Ovary (tissue), 7 donors: ENCODE measurements at regions not wholly inside any gene's neighbourhood (a gene's known extent, or its start where the extent isn't known, plus 50 kb on each side); places are given as distances from the start of the nearest gene placed in this dataset.

Experiments
- DNase-seq, 5 donors: peaks; one replicate each; pipeline ENCODE4 v3.0.0-alpha.2; 2019 to 2020
- H3K27ac ChIP-seq, 2 donors: fragments of 200-600 bp; one replicate each; pipeline versions ENCODE4 v1.5.1 to v1.8.0; 2019 to 2022
- H3K27me3 ChIP-seq: fragments of 200-600 bp; one replicate; pipeline ENCODE4 v1.8.0; 2022
- H3K36me3 ChIP-seq: fragments of 200-600 bp; sonication (generic); one replicate; pipeline ENCODE4 v1.5.1; 2019
- H3K4me1 ChIP-seq: one replicate; pipeline ENCODE4 v1.8.1; 2013; ENCODE audit warnings: mild to moderate bottlenecking, moderate library complexity; ENCODE audit not compliant: insufficient read depth
- H3K4me3 ChIP-seq: fragments of 200-600 bp; sonication (generic); one replicate; pipeline ENCODE4 v1.5.1; 2017
- H3K9me3 ChIP-seq, 2 donors: fragments of 200-600 bp in 1 of 2; sonication (generic) in 1 of 2; one replicate each; pipeline versions ENCODE4 v1.5.1 to v1.8.1; 2013 to 2019; ENCODE audit warnings: mild to moderate bottlenecking in 1 of 2, moderate library complexity in 1 of 2
- EP300 ChIP-seq: sonication (generic); formaldehyde crosslinking; IDR thresholded peaks from one replicate; pipeline ENCODE4 v1.6.1; 2017; ENCODE audit warnings: antibody characterized with exemption
- POLR2A ChIP-seq: fragments of 450-650 bp; IDR thresholded peaks from one replicate; pipeline ENCODE4 v1.6.1; 2017; ENCODE audit warnings: antibody characterized with exemption, mild to moderate bottlenecking, moderate library complexity
- WGBS, 3 donors: extraction: QIAGEN DNeasy Blood & Tissue Kit in 1 of 3; methylation state at CpG; one replicate each; pipeline versions ENCODE4 v1.1.5 to v1.1.7; 2013 to 2017; 5-methylcytosine and 5-hydroxymethylcytosine counted together
- intact Hi-C, 4 donors: fragments of 100-400 bp; cut with DNase I; formaldehyde crosslinking; loops; one replicate each; pipeline versions ENCODE4 v1.11.0 to v1.15.1; 2022 to 2023
- TF ChIP-seq, protein P1 (sequence below), 3 donors: fragments of 450-650 bp in 2 of 3; fragments of 200-600 bp in 1 of 3; IDR thresholded peaks; one replicate each; pipeline versions ENCODE4 v1.5.1 to v1.8.0; 2016 to 2022; ENCODE audit warnings: antibody characterized with exemption in 3 of 3, mild to moderate bottlenecking in 1 of 3
- donor health status: DM: no; HTN: no; CAD: no; lungs with moderate emphysema.
- donor health status: DM: no; HTN: no; CAD: no.
- donor health status: Bipolar disorder and iron deficiency.
- donor health status: DM: no; HTN: no; CAD: no.
- donor health status: DM: yes; HTN: yes; CAD: no.

DNA sequence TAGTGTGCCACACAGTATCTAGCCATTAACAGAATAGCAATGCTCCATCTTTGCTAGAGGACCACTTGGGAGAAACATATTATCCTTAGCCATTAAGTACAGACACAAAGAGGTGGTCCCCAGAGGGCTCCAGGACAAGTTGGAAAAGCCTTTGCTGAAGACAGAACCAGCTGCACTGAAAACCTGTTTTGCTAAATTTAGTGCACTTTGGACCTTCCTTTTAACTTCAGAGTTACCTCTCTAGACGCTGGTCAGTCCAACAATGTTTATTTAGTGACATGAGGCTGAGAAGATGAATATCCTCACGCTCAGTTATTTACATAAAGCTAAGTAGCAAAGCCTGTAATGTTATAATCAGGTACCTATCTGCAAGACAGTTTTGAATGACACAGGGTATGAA lies 265.0 kb upstream of the ZNF608 start:
- H3K27ac ChIP-seq = no peak overlapping the region
- WGBS, 3 donors = 76 to 97% (median 88%) methylated on average over 2 of the region's 2 CpGs
- no peak overlapping the region for H3K4me3 ChIP-seq
- no peaks in the 10 kb centered on the region for H3K36me3 ChIP-seq
- intact Hi-C loops = no loop called here
- no peaks in the 10 kb centered on the region for H3K27me3 ChIP-seq
- no peak for TF ChIP-seq EP300
- TF ChIP-seq, protein P1, sequence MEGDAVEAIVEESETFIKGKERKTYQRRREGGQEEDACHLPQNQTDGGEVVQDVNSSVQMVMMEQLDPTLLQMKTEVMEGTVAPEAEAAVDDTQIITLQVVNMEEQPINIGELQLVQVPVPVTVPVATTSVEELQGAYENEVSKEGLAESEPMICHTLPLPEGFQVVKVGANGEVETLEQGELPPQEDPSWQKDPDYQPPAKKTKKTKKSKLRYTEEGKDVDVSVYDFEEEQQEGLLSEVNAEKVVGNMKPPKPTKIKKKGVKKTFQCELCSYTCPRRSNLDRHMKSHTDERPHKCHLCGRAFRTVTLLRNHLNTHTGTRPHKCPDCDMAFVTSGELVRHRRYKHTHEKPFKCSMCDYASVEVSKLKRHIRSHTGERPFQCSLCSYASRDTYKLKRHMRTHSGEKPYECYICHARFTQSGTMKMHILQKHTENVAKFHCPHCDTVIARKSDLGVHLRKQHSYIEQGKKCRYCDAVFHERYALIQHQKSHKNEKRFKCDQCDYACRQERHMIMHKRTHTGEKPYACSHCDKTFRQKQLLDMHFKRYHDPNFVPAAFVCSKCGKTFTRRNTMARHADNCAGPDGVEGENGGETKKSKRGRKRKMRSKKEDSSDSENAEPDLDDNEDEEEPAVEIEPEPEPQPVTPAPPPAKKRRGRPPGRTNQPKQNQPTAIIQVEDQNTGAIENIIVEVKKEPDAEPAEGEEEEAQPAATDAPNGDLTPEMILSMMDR (IDR thresholded peaks at IDR 0.05) = no peak
- TF ChIP-seq POLR2A = no peak
- no peaks in the 10 kb centered on the region for H3K4me1 ChIP-seq
- DNase-seq = no peak
- H3K9me3 ChIP-seq = no peaks in the 10 kb centered on the region

DNA sequence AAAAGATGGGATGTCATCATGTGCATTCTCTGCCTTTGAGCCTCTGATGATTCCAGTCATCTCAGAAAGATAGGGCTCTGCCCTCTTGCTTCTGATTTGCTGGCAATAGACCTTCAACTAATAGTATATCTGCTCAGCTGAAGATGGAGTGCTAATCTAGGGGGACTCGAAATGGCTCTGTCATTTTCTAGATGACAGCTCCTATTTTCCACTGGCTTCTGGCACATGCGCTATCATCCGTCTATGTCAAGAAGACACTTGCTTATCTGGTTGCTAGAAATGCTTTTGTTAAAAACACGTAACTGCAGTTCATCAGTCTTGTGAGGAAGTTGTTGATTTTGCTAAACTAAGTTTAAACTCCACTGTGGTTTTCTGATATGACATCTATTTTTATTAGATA lies 265.5 kb upstream of the ZNF608 start:
- DNase-seq = no peak
- H3K9me3 ChIP-seq = no peaks in the 10 kb centered on the region
- no peak overlapping the region for H3K4me3 ChIP-seq
- H3K4me1 ChIP-seq = no peaks in the 10 kb centered on the region
- intact Hi-C loops = no loop called here
- H3K27ac ChIP-seq = no peak overlapping the region
- 56 to 64% (median 64%) methylated on average over 4 of the region's 4 CpGs for WGBS, 3 donors
- no peaks in the 10 kb centered on the region for H3K27me3 ChIP-seq
- TF ChIP-seq, protein P1 (IDR thresholded peaks at IDR 0.05) = no peak
- TF ChIP-seq POLR2A = no peak
- TF ChIP-seq EP300 = no peak
- no peaks in the 10 kb centered on the region for H3K36me3 ChIP-seq

DNA sequence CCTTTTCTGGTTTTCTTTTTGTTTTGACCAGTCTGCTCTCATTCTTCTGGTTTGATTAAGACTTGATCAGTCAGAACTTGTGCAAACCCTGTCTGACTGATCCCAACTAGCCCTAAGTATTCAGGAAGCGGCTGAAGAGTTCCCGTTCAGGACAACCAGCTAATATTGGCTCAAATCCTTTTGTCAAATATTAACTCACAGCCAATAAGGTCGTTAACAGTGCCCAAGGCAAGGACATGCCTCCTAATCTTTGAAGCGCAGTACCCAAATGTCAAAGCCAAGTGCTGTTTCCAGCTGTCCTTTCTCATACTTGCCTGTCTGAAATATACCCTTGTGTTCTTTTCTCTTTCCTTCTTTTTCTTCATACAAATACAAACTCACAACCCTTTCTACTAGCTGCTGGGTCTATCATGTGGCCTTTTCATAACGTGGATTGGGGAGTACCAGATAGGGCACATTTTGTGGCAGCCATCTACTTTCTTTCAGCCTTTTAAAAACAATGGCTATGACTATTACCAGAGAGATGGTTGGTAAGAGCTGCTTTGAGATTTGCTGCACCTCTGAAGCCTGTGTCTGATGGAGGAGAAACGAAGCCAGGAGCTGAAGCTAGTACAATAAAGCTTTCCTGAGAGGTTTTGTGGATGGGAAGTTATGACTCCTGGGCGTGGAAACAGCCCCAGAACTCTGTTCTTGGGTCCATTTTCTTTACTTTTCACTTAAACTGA lies 266.4 kb upstream of the ZNF608 start:
- Histone ChIP-seq H3K4me1 (no peaks in the 10 kb centered on the region), H3K27ac (no peak overlapping the region), H3K27me3 (no peaks in the 10 kb centered on the region), H3K36me3 (no peaks in the 10 kb centered on the region), H3K9me3 (no peaks in the 10 kb centered on the region), H3K4me3 (no peak overlapping the region)
- no peak for DNase-seq
- WGBS, 3 donors = 67 to 79% (median 71%) methylated on average over 7 of the region's 7 CpGs
- TF ChIP-seq, protein P1 (IDR thresholded peaks at IDR 0.05) = no peak
- TF ChIP-seq POLR2A = no peak
- no peak for TF ChIP-seq EP300
- intact Hi-C loops = no loop called here

DNA sequence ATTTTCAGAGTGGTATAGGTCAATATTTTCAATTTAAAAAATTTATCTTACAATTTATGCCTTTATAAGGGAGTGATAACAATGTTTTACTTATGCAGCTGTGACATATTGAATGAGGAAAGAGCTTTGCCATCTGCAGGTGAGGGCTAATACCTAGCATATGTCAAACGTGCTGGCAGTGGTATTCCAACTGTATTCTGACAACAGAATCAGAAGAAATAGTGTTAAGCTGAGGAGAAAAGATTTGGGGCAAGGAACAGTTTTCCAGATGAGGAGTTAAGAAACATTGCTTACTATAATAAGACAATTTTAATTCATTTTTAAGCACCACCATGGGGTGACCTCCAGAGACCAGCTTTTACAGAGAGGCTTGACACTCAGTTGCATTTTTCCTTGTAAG lies 267.8 kb upstream of the ZNF608 start:
- H3K9me3 ChIP-seq = no peaks in the 10 kb centered on the region
- H3K27me3 ChIP-seq = no peaks in the 10 kb centered on the region
- no peaks in the 10 kb centered on the region for H3K36me3 ChIP-seq
- intact Hi-C loops = no loop called here
- H3K4me1 ChIP-seq = no peaks in the 10 kb centered on the region
- WGBS, 3 donors = 45 to 50% (median 48%) methylated on average over 1 of the region's 1 CpG
- no peak overlapping the region for H3K4me3 ChIP-seq
- DNase-seq = no peak
- TF ChIP-seq, protein P1 (IDR thresholded peaks at IDR 0.05) = no peak
- TF ChIP-seq EP300 (no peak), POLR2A (no peak)
- H3K27ac ChIP-seq = no peak overlapping the region
